ENCODE measurements at regions not wholly inside any gene's neighbourhood (a gene's known extent, or its start where the extent isn't known, plus 50 kb on each side); places are given as distances from the start of the nearest gene placed in this dataset.
A peak's percentile ranks its signal among the peaks of the same experiment; 100 is the strongest.

DNA sequence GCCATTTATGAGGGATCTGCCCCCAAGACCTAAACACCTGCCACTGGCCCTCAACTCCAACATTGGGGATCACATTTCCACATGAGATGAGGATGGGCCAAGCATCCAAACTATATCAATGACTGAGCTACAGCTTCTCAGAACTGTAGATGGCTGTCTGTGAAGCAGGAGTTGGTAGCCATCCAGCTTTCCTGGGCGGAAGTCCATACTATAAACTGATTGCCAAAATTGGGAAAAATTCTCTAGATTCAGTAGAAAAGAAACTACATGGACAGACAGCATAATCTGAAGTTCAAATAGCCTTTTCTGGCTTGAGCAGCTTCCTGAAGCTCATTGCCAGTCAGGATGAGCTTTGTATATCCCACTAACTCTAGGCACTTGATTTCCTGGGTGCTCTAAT, 214.7 kb upstream of the ZBTB20 start:
- Histone ChIP-seq H2AFZ (ENCODE audit: low read length) (no peak overlapping the region), H3K27ac (ENCODE audit: insufficient read depth, low read length) (no peak overlapping the region), H3K4me3 (replicated peaks in 1 of 4; ENCODE audit: control extremely low read depth in 1 of 4, insufficient read depth in 1 of 4, low read depth in 3 of 4, low read length in 4 of 4) (no peak overlapping the region), H3K9ac (ENCODE audit: insufficient read depth, low read length) (no peak overlapping the region), H3K36me3 (ENCODE audit: control insufficient read depth, insufficient read depth, low read length) (no peaks in the 10 kb centered on the region), H3K79me2 (ENCODE audit: control insufficient read depth, insufficient read depth, low read length) (no peaks in the 10 kb centered on the region), H3K27me3 (ENCODE audit: control insufficient read depth, insufficient read depth, low read length) (no peaks in the 10 kb centered on the region), H3K4me1 (ENCODE audit: control insufficient read depth, extremely low read depth, insufficient read depth, low read length) (no peaks in the 10 kb centered on the region), H4K20me1 (ENCODE audit: control insufficient read depth, extremely low read depth, insufficient read depth, low read length) (no peaks in the 10 kb centered on the region), H3K4me2 (ENCODE audit: extremely low read depth, insufficient read depth, low read length) (no peak overlapping the region), H3K9me3 (ENCODE audit: control insufficient read depth, insufficient read depth, low read depth, low read length) (no peaks in the 10 kb centered on the region)
- DNase-seq (ENCODE audit: low read depth in 2 of 2) = peak in 1 of 2 donors; percentile 26
- no peak for TF ChIP-seq EZH2 (IDR thresholded peaks at IDR 0.05; ENCODE audit: low read length, missing control alignments)
- TF ChIP-seq, protein P1, sequence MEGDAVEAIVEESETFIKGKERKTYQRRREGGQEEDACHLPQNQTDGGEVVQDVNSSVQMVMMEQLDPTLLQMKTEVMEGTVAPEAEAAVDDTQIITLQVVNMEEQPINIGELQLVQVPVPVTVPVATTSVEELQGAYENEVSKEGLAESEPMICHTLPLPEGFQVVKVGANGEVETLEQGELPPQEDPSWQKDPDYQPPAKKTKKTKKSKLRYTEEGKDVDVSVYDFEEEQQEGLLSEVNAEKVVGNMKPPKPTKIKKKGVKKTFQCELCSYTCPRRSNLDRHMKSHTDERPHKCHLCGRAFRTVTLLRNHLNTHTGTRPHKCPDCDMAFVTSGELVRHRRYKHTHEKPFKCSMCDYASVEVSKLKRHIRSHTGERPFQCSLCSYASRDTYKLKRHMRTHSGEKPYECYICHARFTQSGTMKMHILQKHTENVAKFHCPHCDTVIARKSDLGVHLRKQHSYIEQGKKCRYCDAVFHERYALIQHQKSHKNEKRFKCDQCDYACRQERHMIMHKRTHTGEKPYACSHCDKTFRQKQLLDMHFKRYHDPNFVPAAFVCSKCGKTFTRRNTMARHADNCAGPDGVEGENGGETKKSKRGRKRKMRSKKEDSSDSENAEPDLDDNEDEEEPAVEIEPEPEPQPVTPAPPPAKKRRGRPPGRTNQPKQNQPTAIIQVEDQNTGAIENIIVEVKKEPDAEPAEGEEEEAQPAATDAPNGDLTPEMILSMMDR (conservative IDR thresholded peaks at IDR 0.05 in 1 of 2, IDR thresholded peaks at IDR 0.05 in 1 of 2; ENCODE audit: low read depth in 1 of 2, low read length in 2 of 2) = no peak

DNA sequence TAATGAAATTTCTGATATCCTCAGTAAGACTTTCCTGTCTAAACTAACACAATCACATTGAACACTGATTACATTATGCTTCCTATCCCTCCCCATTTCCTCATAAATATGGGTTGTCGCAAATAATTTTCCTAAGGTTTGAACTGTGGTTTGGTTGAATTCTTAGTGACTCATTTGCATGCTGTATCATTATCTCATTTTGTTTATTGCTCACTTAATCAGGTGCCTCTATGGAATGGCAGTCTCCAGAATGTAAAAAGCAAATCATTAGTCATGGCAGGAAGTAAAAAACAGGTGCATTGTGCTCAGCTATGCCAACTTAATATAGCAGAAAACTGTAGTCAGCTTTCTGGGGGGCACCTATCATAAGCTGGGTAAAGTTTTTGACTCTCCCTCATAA, 216.0 kb upstream of the ZBTB20 start:
- no peaks in the 10 kb centered on the region for H3K79me2 ChIP-seq (ENCODE audit: control insufficient read depth, insufficient read depth, low read length)
- no peak overlapping the region for H3K27ac ChIP-seq (ENCODE audit: insufficient read depth, low read length)
- no peak overlapping the region for H2AFZ ChIP-seq (ENCODE audit: low read length)
- no peaks in the 10 kb centered on the region for H4K20me1 ChIP-seq (ENCODE audit: control insufficient read depth, extremely low read depth, insufficient read depth, low read length)
- no peaks in the 10 kb centered on the region for H3K4me1 ChIP-seq (ENCODE audit: control insufficient read depth, extremely low read depth, insufficient read depth, low read length)
- TF ChIP-seq, protein P1 (conservative IDR thresholded peaks at IDR 0.05 in 1 of 2, IDR thresholded peaks at IDR 0.05 in 1 of 2; ENCODE audit: low read depth in 1 of 2, low read length in 2 of 2) = no peak
- no peak for TF ChIP-seq EZH2 (IDR thresholded peaks at IDR 0.05; ENCODE audit: low read length, missing control alignments)
- H3K4me3 ChIP-seq (replicated peaks in 1 of 4; ENCODE audit: control extremely low read depth in 1 of 4, insufficient read depth in 1 of 4, low read depth in 3 of 4, low read length in 4 of 4) = no peak overlapping the region
- no peaks in the 10 kb centered on the region for H3K36me3 ChIP-seq (ENCODE audit: control insufficient read depth, insufficient read depth, low read length)
- H3K4me2 ChIP-seq (ENCODE audit: extremely low read depth, insufficient read depth, low read length) = no peak overlapping the region
- H3K9ac ChIP-seq (ENCODE audit: insufficient read depth, low read length) = no peak overlapping the region
- DNase-seq (ENCODE audit: low read depth in 2 of 2) = peak; percentile 8 to 51
- no peaks in the 10 kb centered on the region for H3K27me3 ChIP-seq (ENCODE audit: control insufficient read depth, insufficient read depth, low read length)
- H3K9me3 ChIP-seq (ENCODE audit: control insufficient read depth, insufficient read depth, low read depth, low read length) = no peaks in the 10 kb centered on the region

DNA sequence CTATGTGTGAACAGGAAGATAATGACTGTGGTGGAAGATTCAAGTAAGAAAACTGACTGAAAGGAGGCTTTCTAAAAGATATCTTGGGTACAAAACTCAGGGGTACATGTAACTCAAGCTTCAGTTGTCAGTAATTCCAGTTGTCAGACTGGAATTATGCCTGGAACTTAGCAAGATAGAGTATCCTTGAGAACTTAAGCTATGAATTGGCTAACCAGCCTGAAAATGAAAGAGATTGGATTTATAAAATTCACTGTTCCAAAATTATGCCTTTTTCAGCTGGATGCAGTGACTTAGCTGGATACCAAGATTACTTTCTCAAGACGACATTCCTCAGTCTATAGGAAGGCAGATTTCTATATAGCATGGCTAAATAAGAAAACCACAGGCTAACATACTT, 221.9 kb upstream of the ZBTB20 start:
- Histone ChIP-seq H3K4me2 (ENCODE audit: extremely low read depth, insufficient read depth, low read length) (no peak overlapping the region), H3K9ac (ENCODE audit: insufficient read depth, low read length) (no peak overlapping the region), H4K20me1 (ENCODE audit: control insufficient read depth, extremely low read depth, insufficient read depth, low read length) (no peaks in the 10 kb centered on the region), H3K4me1 (ENCODE audit: control insufficient read depth, extremely low read depth, insufficient read depth, low read length) (no peaks in the 10 kb centered on the region), H3K9me3 (ENCODE audit: control insufficient read depth, insufficient read depth, low read depth, low read length) (no peaks in the 10 kb centered on the region), H3K27ac (ENCODE audit: insufficient read depth, low read length) (no peak overlapping the region), H3K36me3 (ENCODE audit: control insufficient read depth, insufficient read depth, low read length) (no peaks in the 10 kb centered on the region), H2AFZ (ENCODE audit: low read length) (no peak overlapping the region), H3K27me3 (ENCODE audit: control insufficient read depth, insufficient read depth, low read length) (no peaks in the 10 kb centered on the region), H3K79me2 (ENCODE audit: control insufficient read depth, insufficient read depth, low read length) (no peaks in the 10 kb centered on the region), H3K4me3 (replicated peaks in 1 of 4; ENCODE audit: control extremely low read depth in 1 of 4, insufficient read depth in 1 of 4, low read depth in 3 of 4, low read length in 4 of 4) (no peak overlapping the region)
- DNase-seq (ENCODE audit: low read depth in 2 of 2) = no peak
- TF ChIP-seq, protein P1 (conservative IDR thresholded peaks at IDR 0.05 in 1 of 2, IDR thresholded peaks at IDR 0.05 in 1 of 2; ENCODE audit: low read depth in 1 of 2, low read length in 2 of 2) = no peak
- TF ChIP-seq EZH2 (IDR thresholded peaks at IDR 0.05; ENCODE audit: low read length, missing control alignments) = no peak
